Stimulated activated CD4-positive, alpha-beta T cell treated with anti-CD3 and anti-CD28 coated beads, TNF-alpha, amount 100 ng/mL, for 1 hour (primary cell): ENCODE measurements at regions not wholly inside any gene's neighbourhood (a gene's known extent, or its start where the extent isn't known, plus 50 kb on each side); places are given as distances from the start of the nearest gene placed in this dataset.
"Not testable (repeated sequence)": the region's sequence is repeated elsewhere in the genome, so short reads cannot be mapped to it uniquely, and the experiment has no call there.

Experiments used
- DNase-seq, 3 donors: peaks; one replicate each; pipeline ENCODE4 v3.0.0-alpha.2; 2020; ENCODE audit warnings: low read depth in 3 of 3, low spot score in 1 of 3

DNA sequence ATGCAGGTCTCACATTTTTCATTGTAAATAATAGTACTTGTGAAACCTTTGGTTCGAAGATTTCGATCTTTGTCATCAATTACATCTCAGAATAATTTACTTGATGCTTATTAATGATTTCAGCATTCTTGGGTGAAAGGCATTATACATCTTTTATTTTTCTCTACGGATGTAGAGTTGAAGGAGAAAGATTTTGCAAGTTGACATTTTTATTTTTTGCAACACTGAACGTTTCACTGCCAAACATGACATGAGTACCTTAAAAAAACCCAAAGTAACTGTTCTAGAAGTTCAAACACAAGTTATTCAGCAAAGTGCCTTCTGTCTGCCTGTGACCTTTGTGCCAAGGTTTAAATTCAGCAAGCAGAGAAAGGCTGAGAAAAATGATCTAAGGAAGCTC, 97.3 kb upstream of the SGK1 start:
- no peak for DNase-seq

DNA sequence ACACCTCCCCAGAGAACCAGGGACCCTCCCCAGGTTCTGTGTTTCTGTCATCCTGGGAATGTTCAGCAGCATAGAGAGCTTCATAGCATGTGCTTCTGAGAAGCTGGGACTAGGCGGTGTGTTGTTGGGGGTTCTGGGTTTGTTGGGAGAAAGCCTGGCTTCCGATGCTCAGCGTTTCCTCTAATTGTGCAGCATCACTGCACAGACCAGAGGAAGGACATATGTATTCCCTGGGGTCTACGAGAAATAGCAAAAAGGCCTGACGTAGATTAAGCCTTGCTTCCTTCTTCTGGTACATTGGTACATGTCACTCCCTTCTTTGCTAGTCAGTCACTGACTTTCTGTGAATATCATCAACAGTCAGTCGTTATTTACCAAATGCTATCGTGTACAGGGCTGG, 96.9 kb upstream of the SGK1 start:
- DNase-seq: no peak

DNA sequence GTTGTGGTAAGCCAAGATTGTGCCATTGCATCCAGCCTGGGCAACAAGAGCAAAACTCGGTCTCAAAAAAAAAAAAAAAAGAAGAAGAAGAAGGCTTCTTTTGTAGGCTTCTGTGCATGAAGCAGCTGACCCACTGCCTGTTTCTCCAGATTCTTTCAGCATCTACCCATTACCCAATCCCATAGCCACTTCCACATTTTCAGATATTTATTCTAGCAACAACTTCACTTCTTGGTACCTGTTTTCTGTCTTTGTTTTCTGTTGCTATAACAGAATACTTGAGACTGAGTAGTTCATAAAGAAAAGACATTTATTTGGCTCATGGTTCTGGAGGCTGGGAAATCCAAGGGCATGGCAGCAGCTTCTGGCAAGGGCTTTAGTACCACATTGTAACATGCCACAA, 95.3 kb upstream of the SGK1 start:
- DNase-seq: no peak

DNA sequence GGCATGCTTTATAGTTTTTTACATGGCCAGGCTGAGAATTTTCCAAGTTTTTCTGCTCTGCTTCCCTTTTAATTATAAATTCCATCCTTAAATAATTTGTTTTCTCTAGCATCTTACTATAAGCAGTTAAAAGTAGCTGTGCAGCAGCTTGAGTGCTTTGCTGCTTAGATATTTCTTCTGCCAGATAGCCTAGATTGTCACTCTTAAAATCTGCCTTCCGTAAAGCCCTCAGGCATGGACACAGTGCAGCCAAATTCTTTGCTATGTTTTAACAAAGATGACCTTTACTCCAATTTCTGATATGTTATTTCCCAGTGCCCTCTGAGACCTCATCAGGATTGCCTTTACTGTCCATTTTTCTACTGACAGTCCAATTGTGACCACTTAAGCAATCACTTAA, 92.6 kb upstream of the SGK1 start:
- DNase-seq: no peak

DNA sequence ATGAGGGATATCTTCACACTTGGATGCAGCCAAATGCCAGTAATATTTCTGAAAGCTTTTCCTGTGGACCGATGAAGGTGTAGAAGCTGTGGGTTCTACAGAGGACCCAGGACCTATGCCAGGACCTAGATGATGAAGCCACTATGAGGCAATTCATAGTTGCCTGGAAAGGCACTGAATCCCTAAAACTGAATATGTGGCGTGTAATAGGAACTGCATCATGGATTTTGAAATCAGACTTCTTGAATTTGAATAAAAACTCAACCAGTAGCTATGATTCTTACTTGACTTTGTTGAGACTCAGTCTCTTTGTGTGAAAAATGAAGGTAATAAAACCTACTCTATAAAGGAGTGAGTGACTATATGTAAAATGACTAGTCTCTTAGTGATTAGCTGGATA, 89.9 kb upstream of the SGK1 start:
- DNase-seq: no peak

DNA sequence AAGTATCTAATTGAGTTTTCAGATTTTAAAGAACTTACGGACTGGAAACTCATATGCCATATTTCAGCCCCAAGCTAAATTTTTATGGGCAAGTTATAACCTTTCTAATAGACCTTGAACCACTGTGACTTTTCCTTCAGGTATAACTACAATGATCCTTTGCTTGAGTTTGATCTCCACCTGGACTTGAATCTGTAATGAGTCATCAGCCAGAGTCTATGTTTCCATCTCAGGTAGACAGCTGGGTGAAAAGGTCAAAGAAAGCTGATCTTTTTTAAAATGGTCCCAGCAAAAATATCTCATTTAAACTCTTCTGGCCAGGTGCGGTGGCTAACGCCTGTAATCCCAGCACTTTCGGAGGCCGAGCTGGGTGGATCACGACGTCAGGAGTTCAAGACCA, 88.4 kb upstream of the SGK1 start:
- DNase-seq: no peak

DNA sequence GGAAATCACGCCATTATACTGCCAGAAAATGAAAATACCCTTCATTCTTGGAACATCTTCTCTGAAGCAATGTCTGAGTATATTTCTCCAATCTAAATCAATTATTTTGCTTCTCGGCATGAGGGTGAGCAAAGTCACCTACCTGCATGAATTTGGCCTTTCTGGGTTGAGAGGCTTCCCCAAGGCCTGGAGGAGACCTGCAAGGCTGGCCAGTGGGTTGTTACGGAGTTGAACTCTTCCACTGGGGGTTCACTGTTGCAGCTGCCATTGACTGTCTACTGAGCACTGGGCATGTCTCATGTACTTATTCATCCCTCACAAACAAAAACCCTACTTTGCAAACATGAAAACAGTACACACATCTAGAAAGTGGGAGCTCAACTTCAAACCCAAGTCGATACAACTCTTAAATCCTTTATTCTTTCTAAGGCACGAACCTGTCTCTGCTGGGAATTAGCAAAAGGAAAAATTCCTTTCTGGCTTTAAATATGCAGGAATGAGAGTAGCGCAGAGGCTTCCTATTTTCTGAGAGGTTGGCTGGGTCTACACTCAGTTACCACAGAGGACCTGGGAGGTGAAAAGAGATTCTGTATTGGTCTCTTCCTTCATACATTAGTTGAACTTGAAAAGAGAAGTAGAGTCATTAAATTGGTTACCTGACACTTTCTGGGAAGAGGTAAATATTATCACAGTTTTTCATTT, 87.6 kb upstream of the SGK1 start:
- DNase-seq: no peak

DNA sequence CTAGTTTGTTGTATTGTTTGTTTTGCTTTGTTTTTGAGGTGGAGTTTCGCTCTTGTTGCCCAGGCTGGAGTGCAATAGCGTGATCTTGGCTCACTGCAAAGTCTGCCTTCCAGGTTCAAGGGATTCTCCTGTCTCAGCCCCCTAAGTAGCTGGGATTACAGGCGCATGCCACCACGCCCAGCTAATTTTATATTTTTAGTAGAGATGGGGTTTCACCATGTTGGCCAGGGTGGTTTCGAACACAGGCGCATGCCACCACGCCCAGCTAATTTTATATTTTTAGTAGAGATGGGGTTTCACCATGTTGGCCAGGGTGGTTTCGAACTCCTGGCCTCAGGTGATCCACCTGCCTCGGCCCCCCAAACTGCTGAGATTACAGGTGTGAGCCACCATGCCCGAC, 85.4 kb upstream of the SGK1 start:
- not testable (repeated sequence) for DNase-seq

DNA sequence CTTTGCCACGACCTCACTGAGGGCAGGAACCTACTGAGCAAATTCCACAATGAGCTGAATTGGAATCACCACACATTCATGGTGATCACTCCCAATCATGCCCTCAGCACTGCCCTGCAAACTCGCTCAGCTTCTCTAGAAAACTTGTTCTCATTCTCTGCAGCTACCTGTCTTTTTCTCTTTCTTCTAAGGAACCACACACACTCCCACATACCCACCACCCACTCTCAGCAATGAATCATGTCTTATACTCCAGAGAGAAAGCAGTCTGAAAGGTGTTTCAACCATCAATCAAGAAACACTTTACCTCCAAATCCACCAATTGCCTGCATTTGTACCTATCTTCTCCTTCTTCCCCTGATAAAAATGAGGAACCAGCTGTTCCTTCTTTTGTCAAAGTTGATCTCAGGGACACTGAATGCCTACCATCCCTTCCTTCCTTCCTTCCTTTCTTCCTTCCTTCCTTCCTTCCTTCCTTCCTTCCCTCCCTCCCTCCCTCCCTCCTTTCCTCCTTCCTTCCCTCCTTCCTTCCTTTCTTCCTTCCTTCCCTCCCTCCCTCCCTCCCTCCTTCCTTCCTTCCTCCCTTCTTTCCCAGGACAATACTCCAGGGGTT, 84.6 kb upstream of the SGK1 start:
- no peak for DNase-seq

DNA sequence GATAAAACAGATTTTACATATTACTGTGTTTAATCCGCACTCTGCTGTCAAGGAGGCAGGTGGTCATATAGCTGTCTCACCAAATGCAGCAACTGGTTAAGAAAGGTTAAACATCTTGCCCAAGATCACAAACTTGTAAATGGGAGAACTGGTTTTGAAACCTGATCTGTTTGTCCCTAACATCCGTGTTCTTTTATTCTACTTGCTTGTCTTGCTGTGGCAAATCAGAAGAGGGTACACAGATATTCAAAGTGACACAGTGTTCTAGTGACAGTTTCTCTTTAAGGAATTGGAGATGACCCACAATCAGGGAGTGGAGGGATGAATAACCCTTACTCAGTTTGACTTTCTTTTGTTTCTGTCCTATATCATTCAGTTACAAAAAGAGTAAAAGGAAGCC, 83.0 kb upstream of the SGK1 start:
- DNase-seq: no peak

DNA sequence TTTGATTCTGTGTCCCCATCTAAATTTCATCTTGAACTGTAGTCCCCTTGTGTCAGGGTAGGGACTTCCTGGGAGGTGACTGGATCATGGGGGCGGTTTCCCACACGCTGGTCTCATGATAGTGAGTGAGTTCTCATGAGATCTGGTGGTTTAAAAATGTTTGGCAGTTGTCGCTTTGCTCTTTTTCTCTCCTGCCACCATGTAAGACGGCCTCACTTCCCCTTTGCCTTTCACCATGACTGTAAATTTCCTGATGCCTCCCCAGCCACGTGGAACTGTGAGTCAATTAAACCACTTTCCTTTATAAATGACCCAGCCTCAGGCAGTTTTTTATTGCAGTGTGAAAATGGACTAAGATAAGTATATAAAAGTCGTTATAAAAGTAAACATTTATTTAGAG, 80.5 kb upstream of the SGK1 start:
- no peak for DNase-seq

DNA sequence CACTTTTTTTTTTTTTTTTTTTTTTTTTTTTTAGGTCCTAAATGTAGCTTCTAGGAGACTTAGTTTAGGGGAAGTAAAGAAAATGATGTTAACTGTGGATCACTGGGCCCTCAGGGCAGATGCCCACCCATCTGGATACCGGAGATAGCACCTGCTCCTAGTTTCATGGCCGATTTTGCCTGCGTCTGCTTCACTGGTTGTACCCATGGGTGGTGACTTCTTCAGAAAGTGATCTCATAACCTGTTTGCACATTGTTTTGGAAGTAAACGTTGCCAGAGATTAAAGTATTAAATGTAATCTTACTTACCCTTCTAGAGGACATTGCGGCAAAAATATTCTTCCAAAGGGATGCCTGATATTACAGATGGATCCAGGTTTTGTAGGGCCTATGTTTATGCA, 79.8 kb upstream of the SGK1 start:
- DNase-seq: no peak

DNA sequence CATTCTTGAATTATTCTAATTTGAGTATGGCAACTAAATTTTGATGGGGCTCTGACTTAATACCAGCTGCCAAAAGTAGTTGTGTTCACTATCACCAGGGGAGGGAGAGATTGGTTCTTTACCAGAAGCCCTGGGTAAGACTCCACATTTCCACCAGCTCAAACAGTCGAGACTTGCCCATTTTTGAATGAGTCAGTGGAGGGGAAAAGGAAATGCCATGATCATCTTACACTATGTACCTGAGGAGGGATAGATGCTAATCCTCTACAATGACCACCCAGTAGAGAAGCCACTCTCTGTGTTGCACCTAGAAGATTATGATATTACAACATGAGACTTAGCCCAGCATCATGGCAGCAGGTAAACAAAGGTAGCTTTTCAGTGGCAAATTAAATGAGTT, 77.0 kb upstream of the SGK1 start:
- no peak for DNase-seq

DNA sequence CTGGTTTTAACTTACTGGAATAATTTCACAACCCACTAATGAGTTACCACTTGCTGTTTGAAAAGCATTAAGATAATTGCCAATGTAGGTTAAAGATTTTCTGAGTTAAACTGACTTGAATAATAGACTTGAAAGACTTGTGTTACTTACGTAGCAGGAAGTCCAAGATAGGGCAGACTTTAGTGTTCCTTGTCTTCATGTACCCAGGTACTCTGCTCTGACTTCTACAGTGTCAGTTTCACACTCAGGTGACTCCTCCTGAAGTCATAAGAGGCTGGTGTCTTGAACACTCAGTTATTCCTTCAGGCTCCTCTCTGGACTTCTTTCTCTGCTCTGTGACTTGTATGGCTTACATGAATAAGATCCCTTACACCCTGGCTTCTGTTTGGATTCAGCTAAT, 76.3 kb upstream of the SGK1 start:
- DNase-seq: no peak

DNA sequence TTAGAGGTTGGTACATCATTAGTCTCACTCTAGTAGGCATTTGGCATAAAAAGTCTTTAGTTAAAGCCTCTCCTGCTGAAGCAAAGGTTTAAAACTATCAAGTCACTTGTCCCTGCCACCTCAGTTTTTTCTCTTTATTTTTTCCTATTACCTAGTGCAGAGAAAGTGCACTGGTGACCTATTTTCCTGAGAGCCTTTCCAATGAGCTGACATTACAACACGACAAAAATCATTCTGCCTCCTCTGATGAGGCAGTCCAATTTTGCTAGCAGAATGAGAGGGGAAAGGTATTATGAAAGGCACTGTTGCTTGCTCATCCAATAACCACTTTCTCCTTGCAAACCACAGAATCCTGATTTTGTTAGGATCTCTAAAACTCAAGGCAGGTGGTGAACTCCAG, 73.3 kb upstream of the SGK1 start:
- DNase-seq: no peak

DNA sequence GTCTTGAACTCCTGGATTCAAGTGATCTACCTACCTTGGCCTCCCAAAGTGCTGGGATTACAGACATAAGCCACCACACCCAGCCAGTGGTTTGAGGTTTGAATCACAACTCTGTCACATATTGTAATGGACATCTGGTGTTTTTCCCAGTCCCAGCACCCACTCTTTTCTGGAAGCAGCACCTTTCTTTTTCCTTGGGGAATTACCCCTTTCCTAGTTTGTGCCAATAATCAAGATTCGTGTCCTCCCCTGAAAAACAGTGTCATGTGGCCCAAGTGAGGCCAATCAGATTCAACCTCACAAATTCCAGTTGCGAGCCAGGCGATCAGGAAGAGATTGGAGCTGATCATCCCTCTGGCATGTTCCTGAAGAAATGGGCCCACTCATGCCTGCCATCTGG, 71.7 kb upstream of the SGK1 start:
- DNase-seq: no peak

DNA sequence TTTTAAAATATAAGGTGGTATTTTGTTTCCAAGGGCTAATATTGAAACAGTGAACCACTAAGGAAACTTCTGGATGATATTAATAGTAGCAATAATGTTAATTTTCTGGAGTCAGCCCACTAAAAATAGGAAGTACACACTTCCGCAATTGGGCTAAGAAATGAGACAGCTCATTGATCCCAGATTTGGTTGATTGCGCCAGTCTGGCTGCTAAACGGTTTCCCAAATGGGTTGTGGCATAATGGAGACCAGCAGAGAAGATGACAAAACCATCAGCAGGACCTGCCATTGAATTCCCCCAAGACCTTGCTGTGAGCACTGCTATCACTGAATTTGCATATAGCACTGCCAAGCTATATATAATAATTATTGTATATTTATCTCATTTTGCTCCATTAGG, 71.2 kb upstream of the SGK1 start:
- no peak for DNase-seq

DNA sequence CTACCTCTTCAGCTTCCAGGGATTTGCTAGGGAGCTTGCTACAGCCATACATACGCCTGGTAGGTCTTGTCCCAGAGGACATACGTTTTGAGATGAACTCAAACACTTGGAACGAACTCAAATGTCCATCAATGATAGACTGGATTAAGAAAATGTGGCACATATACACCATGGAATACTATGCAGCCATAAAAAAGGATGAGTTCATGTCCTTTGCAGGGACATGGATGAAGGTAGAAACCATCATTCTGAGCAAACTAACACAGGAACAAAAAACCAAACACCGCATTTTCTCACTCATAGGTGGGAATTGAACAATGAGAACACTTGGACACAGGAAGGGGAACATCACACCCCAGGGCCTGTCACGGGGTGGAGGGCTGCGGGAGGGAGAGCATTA, 68.6 kb upstream of the SGK1 start:
- not testable (repeated sequence) for DNase-seq

DNA sequence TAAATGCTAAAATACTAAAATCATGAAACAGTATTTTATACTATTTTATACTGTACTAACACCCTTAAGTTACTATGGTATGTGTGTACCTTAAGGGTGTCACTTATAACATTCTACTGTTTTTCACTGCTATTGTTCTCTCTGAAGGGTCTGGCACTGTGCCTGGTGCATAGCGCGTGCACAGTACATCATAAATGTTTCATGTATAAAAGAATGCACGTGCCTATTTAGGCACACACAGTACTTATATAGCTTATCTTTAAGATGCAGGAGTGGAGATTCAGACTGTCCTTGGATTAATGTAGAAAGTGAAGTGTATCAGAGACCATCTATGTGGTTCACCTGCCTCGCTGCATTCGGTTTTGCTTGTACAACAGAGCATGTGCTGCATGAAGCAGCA, 64.0 kb upstream of the SGK1 start:
- no peak for DNase-seq

DNA sequence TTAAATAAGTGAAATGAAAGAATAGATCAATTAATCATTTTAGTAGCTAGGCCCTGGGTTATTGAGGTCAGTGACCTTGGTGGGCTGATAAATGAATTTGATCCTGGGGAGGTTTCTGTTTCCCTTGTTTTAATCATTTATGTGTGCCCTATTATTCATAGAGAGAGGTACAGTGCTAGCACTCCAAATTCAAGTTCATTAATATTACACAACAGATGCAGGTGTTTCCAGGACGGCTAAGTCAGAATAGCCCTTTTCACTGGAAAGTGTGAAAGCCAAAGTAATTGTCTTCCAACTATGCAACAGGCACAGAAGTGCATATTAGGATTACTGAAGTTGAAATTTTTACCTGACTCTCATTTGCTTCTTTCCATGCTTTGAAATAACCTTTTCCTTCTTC, 61.7 kb upstream of the SGK1 start:
- DNase-seq: no peak

DNA sequence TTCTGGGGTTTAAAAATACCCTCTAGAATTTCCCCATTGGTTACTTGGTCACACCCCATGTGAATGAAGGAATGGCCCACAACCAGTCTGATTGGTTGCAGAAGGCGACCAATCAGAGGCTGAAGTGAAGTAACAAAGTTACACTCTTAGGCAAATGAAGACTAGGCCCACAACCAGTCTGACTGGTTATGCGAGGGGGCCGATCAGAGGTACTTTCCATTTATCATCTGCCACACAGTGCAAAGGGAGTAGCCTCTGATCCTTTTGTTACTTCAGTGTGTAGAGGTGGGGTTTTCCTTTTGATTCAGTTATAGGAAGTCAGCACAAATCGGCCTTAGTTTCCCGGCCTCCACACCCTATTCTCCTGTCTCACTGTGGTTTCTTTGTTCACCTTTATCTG, 61.2 kb upstream of the SGK1 start:
- peak in 2 of 3 donors; percentile 4 to 8 for DNase-seq

DNA sequence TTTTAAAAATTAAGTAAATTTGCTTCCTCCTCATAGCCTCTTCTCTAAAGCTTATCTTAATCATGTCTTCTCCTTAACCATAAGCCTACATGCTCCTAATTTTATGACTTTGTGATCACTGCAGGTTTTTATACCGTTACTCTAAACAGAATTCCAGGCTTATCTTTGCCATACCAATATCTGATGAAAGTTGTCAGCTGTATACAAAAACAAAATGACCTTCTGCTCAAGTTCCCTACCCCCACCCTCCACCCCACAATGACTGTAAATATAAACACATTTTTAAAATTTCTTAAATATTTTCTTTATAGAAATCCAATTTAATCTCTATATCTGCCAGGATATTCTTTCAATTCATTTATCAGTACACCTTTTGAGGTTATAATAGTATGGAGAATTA, 60.5 kb upstream of the SGK1 start:
- no peak for DNase-seq

DNA sequence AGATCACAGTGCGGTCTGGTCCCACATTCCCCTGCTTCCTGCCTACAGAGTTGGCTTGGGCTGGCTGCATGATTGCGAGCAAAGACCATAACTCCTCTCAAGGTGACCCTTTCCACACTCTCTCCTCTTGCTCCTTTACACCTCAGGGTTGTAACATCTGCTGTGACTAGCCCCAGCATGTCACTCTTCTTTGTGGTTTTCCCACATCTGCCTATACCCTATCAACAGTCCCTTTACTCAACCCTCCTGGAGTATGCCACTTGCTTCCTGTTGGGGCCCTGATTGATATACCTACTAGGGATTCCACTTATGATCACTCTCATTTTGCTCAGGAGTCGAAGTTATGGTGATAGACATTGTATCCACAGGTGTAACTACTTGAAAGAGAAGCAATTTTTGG, 58.9 kb upstream of the SGK1 start:
- no peak for DNase-seq

DNA sequence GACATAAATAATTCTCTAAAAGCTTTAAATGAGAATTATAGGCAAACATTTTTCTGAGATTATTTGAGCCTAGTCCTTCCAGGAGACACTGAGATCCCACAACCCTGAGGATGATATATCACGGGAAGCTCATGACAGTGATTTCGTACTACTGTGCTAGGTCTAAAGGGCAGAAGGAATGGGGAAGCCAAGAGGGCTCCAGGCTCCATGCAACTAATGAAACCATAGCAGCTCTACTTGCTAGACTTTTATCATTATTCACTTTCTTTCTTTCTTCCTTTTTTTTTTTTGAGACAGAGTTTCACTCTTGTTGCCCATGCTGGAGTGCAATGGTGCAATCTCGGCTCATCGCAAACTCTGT, 57.3 kb upstream of the SGK1 start:
- DNase-seq: no peak
